ACHN (cell line): ENCODE measurements at regions not wholly inside any gene's neighbourhood (a gene's known extent, or its start where the extent isn't known, plus 50 kb on each side); places are given as distances from the start of the nearest gene placed in this dataset.

Source experiments
- DNase-seq: peaks from one replicate; pipeline ENCODE4 v3.0.0-alpha.2; 2015
- in situ Hi-C: cut with HindIII; loops from 2 replicates; pipeline ENCODE4 v1.10.0; 2017; ENCODE audit warnings: low sequenced_read_pairs, low pct_ligation_motif_present, low pct_unique_long_range_greater_than_20kb

- in situ Hi-C loops: no loop called here
- DNase-seq: no peak
Observed at GRCh38 chr22:34486381-34486780, 566.1 kb upstream of the LARGE1 start.

GRCh38 chr22:34489861-34490260, 569.6 kb upstream of the LARGE1 start:
- no peak for DNase-seq
- in situ Hi-C loops: no loop called here

- no peak for DNase-seq
- in situ Hi-C loops: no loop called here
Observed at GRCh38 chr22:34490886-34491285, 570.6 kb upstream of the LARGE1 start.

GRCh38 chr22:34493486-34493885, 572.5 kb upstream of the ISX start:
- in situ Hi-C loops: no loop called here
- no peak for DNase-seq

GRCh38 chr22:34501366-34501965, 564.5 kb upstream of the ISX start:
- in situ Hi-C loops: no loop called here
- no peak for DNase-seq

- DNase-seq: no peak
- in situ Hi-C loops: no loop called here
Observed at GRCh38 chr22:34502821-34503220, 563.1 kb upstream of the ISX start.

- in situ Hi-C loops: no loop called here
Observed at GRCh38 chr22:34508797-34509196, 557.2 kb upstream of the ISX start.

GRCh38 chr22:34526681-34527080, 539.3 kb upstream of the ISX start:
- no peak for DNase-seq
- in situ Hi-C loops: no loop called here

More at GRCh38 chr22:34508797-34509196, 557.2 kb upstream of the ISX start:
- no peak for DNase-seq

- no peak for DNase-seq
- in situ Hi-C loops: no loop called here
Observed at GRCh38 chr22:34534101-34534500, 531.9 kb upstream of the ISX start.

GRCh38 chr22:34567367-34567766, 498.6 kb upstream of the ISX start:
- DNase-seq: no peak
- in situ Hi-C loops: no loop called here

- DNase-seq: no peak
- in situ Hi-C loops: no loop called here
Observed at GRCh38 chr22:34570408-34570807, 495.6 kb upstream of the ISX start.

GRCh38 chr22:34579519-34579918, 486.4 kb upstream of the ISX start:
- no peak for DNase-seq
- in situ Hi-C loops: no loop called here

- in situ Hi-C loops: no loop called here
- DNase-seq: no peak
Observed at GRCh38 chr22:34587357-34588356, 478.3 kb upstream of the ISX start.

- in situ Hi-C loops: no loop called here
- no peak for DNase-seq
Observed at GRCh38 chr22:34588871-34589545, 476.9 kb upstream of the ISX start.

- no peak for DNase-seq
- in situ Hi-C loops: no loop called here
Observed at GRCh38 chr22:34592123-34592740, 473.7 kb upstream of the ISX start.

- DNase-seq: no peak
- in situ Hi-C loops: no loop called here
Observed at GRCh38 chr22:34599567-34599966, 466.4 kb upstream of the ISX start.

GRCh38 chr22:34604312-34604711, 461.6 kb upstream of the ISX start:
- no peak for DNase-seq
- in situ Hi-C loops: no loop called here

GRCh38 chr22:34608106-34608505, 457.9 kb upstream of the ISX start:
- no peak for DNase-seq
- in situ Hi-C loops: no loop called here

GRCh38 chr22:34608540-34609115, 457.3 kb upstream of the ISX start:
- in situ Hi-C loops: no loop called here
- no peak for DNase-seq
